Prostate gland (tissue), 2 donors: ENCODE measurements at regions not wholly inside any gene's neighbourhood (a gene's known extent, or its start where the extent isn't known, plus 50 kb on each side); places are given as distances from the start of the nearest gene placed in this dataset.

Experiments
- POLR2A ChIP-seq: fragments of 450-650 bp; IDR thresholded peaks from one replicate; pipeline ENCODE4 v1.6.1; 2016; ENCODE audit warnings: antibody characterized with exemption, mild to moderate bottlenecking
- TF ChIP-seq, protein P1 (sequence below), 4 experiments: fragments of 200-600 bp in 2 of 4; fragments of 450-650 bp in 2 of 4; sonication (generic) in 2 of 4; IDR thresholded peaks; 1 replicate in 3 of 4; 2 replicates in 1 of 4; pipeline ENCODE4 v1.5.1; 2016 to 2019; ENCODE audit warnings: antibody characterized with exemption in 4 of 4, mild to moderate bottlenecking in 2 of 4, moderate library complexity in 2 of 4

GRCh38 chr3:140870351-140870750 is 71.3 kb upstream of the SLC25A36 start:
- no peak for TF ChIP-seq POLR2A
- TF ChIP-seq, protein P1, sequence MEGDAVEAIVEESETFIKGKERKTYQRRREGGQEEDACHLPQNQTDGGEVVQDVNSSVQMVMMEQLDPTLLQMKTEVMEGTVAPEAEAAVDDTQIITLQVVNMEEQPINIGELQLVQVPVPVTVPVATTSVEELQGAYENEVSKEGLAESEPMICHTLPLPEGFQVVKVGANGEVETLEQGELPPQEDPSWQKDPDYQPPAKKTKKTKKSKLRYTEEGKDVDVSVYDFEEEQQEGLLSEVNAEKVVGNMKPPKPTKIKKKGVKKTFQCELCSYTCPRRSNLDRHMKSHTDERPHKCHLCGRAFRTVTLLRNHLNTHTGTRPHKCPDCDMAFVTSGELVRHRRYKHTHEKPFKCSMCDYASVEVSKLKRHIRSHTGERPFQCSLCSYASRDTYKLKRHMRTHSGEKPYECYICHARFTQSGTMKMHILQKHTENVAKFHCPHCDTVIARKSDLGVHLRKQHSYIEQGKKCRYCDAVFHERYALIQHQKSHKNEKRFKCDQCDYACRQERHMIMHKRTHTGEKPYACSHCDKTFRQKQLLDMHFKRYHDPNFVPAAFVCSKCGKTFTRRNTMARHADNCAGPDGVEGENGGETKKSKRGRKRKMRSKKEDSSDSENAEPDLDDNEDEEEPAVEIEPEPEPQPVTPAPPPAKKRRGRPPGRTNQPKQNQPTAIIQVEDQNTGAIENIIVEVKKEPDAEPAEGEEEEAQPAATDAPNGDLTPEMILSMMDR (IDR thresholded peaks at IDR 0.05): no peak
